ENCODE measurements at regions not wholly inside any gene's neighbourhood (a gene's known extent, or its start where the extent isn't known, plus 50 kb on each side); places are given as distances from the start of the nearest gene placed in this dataset.

- Histone ChIP-seq H3K4me2 (ENCODE audit: low read length) (no peak overlapping the region), H3K9ac (ENCODE audit: low read length) (no peak overlapping the region), H3K79me1 (ENCODE audit: low read length) (no peaks in the 10 kb centered on the region), H2BK12ac (ENCODE audit: low read length) (no peak overlapping the region), H3K27ac (ENCODE audit: low read depth, low read length) (no peak overlapping the region), H2AK5ac (ENCODE audit: low read length) (no peak overlapping the region), H3K4me3 (ENCODE audit: low read depth, low read length) (no peak overlapping the region), H4K12ac (ENCODE audit: low read depth, low read length) (no peak overlapping the region), H4K8ac (ENCODE audit: low read depth, low read length) (no peak overlapping the region), H2AFZ (ENCODE audit: insufficient read depth, low read length, poor library complexity) (no peak overlapping the region), H2BK120ac (ENCODE audit: insufficient read depth, low read length, poor library complexity) (no peak overlapping the region), H3K23ac (ENCODE audit: low read length) (no peak overlapping the region), H3K4me1 (ENCODE audit: control insufficient read depth in 1 of 2, insufficient read depth in 2 of 2, low read length in 2 of 2) (no peaks in the 10 kb centered on the region), H3K79me2 (ENCODE audit: control insufficient read depth, insufficient read depth, low read length, poor library complexity) (no peaks in the 10 kb centered on the region), H3K18ac (ENCODE audit: low read length) (no peak overlapping the region), H2BK5ac (ENCODE audit: low read depth, low read length, poor library complexity) (no peak overlapping the region), H3K14ac (ENCODE audit: low read length) (no peak overlapping the region), H3K4ac (ENCODE audit: low read depth, low read length) (no peak overlapping the region), H3K9me3 (ENCODE audit: insufficient read depth, low read depth, low read length) (no peaks in the 10 kb centered on the region), H4K91ac (ENCODE audit: low read depth, low read length) (no peak overlapping the region), H3K27me3 (ENCODE audit: insufficient read depth, low read length) (no peaks in the 10 kb centered on the region), H3K36me3 (ENCODE audit: control insufficient read depth in 1 of 2, insufficient read depth in 2 of 2, low read length in 2 of 2) (no peaks in the 10 kb centered on the region)
- WGBS (ENCODE audit: extremely low coverage, insufficient coverage, insufficient read length) = no CpG with 5 or more reads among the region's 3 CpGs
- no peak for DNase-seq
These were observed 144.3 kb upstream of the CPEB2 start for GRCh38 chr4:14857981-14858380.

GRCh38 chr4:14862891-14863290 lies 139.4 kb upstream of the CPEB2 start:
- Histone ChIP-seq H3K27ac (ENCODE audit: low read depth, low read length) (no peak overlapping the region), H3K4me2 (ENCODE audit: low read length) (no peak overlapping the region), H3K79me2 (ENCODE audit: control insufficient read depth, insufficient read depth, low read length, poor library complexity) (no peaks in the 10 kb centered on the region), H3K4me3 (ENCODE audit: low read depth, low read length) (no peak overlapping the region), H3K9ac (ENCODE audit: low read length) (no peak overlapping the region), H3K36me3 (ENCODE audit: control insufficient read depth in 1 of 2, insufficient read depth in 2 of 2, low read length in 2 of 2) (no peaks in the 10 kb centered on the region), H3K27me3 (ENCODE audit: insufficient read depth, low read length) (no peaks in the 10 kb centered on the region), H4K8ac (ENCODE audit: low read depth, low read length) (no peak overlapping the region), H2BK120ac (ENCODE audit: insufficient read depth, low read length, poor library complexity) (no peak overlapping the region), H2AK5ac (ENCODE audit: low read length) (no peak overlapping the region), H3K14ac (ENCODE audit: low read length) (no peak overlapping the region), H2BK12ac (ENCODE audit: low read length) (no peak overlapping the region), H3K23ac (ENCODE audit: low read length) (no peak overlapping the region), H3K9me3 (ENCODE audit: insufficient read depth, low read depth, low read length) (no peaks in the 10 kb centered on the region), H2AFZ (ENCODE audit: insufficient read depth, low read length, poor library complexity) (no peak overlapping the region), H3K79me1 (ENCODE audit: low read length) (no peaks in the 10 kb centered on the region), H2BK5ac (ENCODE audit: low read depth, low read length, poor library complexity) (no peak overlapping the region), H3K4ac (ENCODE audit: low read depth, low read length) (no peak overlapping the region), H3K18ac (ENCODE audit: low read length) (no peak overlapping the region), H4K12ac (ENCODE audit: low read depth, low read length) (no peak overlapping the region), H4K91ac (ENCODE audit: low read depth, low read length) (no peak overlapping the region), H3K4me1 (ENCODE audit: control insufficient read depth in 1 of 2, insufficient read depth in 2 of 2, low read length in 2 of 2) (no peaks in the 10 kb centered on the region)
- no CpG with 5 or more reads among the region's 33 CpGs for WGBS (ENCODE audit: extremely low coverage, insufficient coverage, insufficient read length)
- DNase-seq = no peak

GRCh38 chr4:14863418-14864364 lies 138.6 kb upstream of the CPEB2 start:
- H3K27ac ChIP-seq (ENCODE audit: low read depth, low read length) = no peak overlapping the region
- no peak overlapping the region for H3K18ac ChIP-seq (ENCODE audit: low read length)
- H3K9ac ChIP-seq (ENCODE audit: low read length) = no peak overlapping the region
- no peaks in the 10 kb centered on the region for H3K79me1 ChIP-seq (ENCODE audit: low read length)
- H3K4me3 ChIP-seq (ENCODE audit: low read depth, low read length) = no peak overlapping the region
- no peak overlapping the region for H2BK5ac ChIP-seq (ENCODE audit: low read depth, low read length, poor library complexity)
- no peak overlapping the region for H2BK12ac ChIP-seq (ENCODE audit: low read length)
- no peak overlapping the region for H2AFZ ChIP-seq (ENCODE audit: insufficient read depth, low read length, poor library complexity)
- H4K12ac ChIP-seq (ENCODE audit: low read depth, low read length) = no peak overlapping the region
- H3K23ac ChIP-seq (ENCODE audit: low read length) = no peak overlapping the region
- H4K8ac ChIP-seq (ENCODE audit: low read depth, low read length) = no peak overlapping the region
- no peak overlapping the region for H3K4me2 ChIP-seq (ENCODE audit: low read length)
- DNase-seq = no peak
- H3K27me3 ChIP-seq (ENCODE audit: insufficient read depth, low read length) = no peaks in the 10 kb centered on the region
- no peaks in the 10 kb centered on the region for H3K36me3 ChIP-seq (ENCODE audit: control insufficient read depth in 1 of 2, insufficient read depth in 2 of 2, low read length in 2 of 2)
- no peaks in the 10 kb centered on the region for H3K79me2 ChIP-seq (ENCODE audit: control insufficient read depth, insufficient read depth, low read length, poor library complexity)
- H3K4me1 ChIP-seq (ENCODE audit: control insufficient read depth in 1 of 2, insufficient read depth in 2 of 2, low read length in 2 of 2) = no peaks in the 10 kb centered on the region
- H3K14ac ChIP-seq (ENCODE audit: low read length) = no peak overlapping the region
- WGBS (ENCODE audit: extremely low coverage, insufficient coverage, insufficient read length) = no CpG with 5 or more reads among the region's 16 CpGs
- H2BK120ac ChIP-seq (ENCODE audit: insufficient read depth, low read length, poor library complexity) = no peak overlapping the region
- no peak overlapping the region for H2AK5ac ChIP-seq (ENCODE audit: low read length)
- H3K9me3 ChIP-seq (ENCODE audit: insufficient read depth, low read depth, low read length) = no peaks in the 10 kb centered on the region
- H3K4ac ChIP-seq (ENCODE audit: low read depth, low read length) = no peak overlapping the region
- H4K91ac ChIP-seq (ENCODE audit: low read depth, low read length) = no peak overlapping the region

- Histone ChIP-seq H3K27ac (ENCODE audit: low read depth, low read length) (no peak overlapping the region), H2BK12ac (ENCODE audit: low read length) (no peak overlapping the region), H3K4ac (ENCODE audit: low read depth, low read length) (no peak overlapping the region), H3K18ac (ENCODE audit: low read length) (no peak overlapping the region), H3K9me3 (ENCODE audit: insufficient read depth, low read depth, low read length) (no peaks in the 10 kb centered on the region), H3K9ac (ENCODE audit: low read length) (no peak overlapping the region), H2BK5ac (ENCODE audit: low read depth, low read length, poor library complexity) (no peak overlapping the region), H4K12ac (ENCODE audit: low read depth, low read length) (no peak overlapping the region), H2AFZ (ENCODE audit: insufficient read depth, low read length, poor library complexity) (no peak overlapping the region), H4K91ac (ENCODE audit: low read depth, low read length) (no peak overlapping the region), H3K23ac (ENCODE audit: low read length) (no peak overlapping the region), H3K79me2 (ENCODE audit: control insufficient read depth, insufficient read depth, low read length, poor library complexity) (no peaks in the 10 kb centered on the region), H3K4me2 (ENCODE audit: low read length) (no peak overlapping the region), H3K4me3 (ENCODE audit: low read depth, low read length) (no peak overlapping the region), H2AK5ac (ENCODE audit: low read length) (no peak overlapping the region), H3K14ac (ENCODE audit: low read length) (no peak overlapping the region), H2BK120ac (ENCODE audit: insufficient read depth, low read length, poor library complexity) (no peak overlapping the region), H3K27me3 (ENCODE audit: insufficient read depth, low read length) (no peaks in the 10 kb centered on the region), H3K79me1 (ENCODE audit: low read length) (no peaks in the 10 kb centered on the region), H4K8ac (ENCODE audit: low read depth, low read length) (no peak overlapping the region), H3K4me1 (ENCODE audit: control insufficient read depth in 1 of 2, insufficient read depth in 2 of 2, low read length in 2 of 2) (no peaks in the 10 kb centered on the region), H3K36me3 (ENCODE audit: control insufficient read depth in 1 of 2, insufficient read depth in 2 of 2, low read length in 2 of 2) (no peaks in the 10 kb centered on the region)
- no peak for DNase-seq
- WGBS (ENCODE audit: extremely low coverage, insufficient coverage, insufficient read length) = no CpG with 5 or more reads among the region's 3 CpGs
These were observed 137.8 kb upstream of the CPEB2 start for GRCh38 chr4:14864365-14865030.

Data from trophoblast cell (in vitro differentiated cells and primary cell).